Aorta (tissue), 5 donors: ENCODE measurements at regions not wholly inside any gene's neighbourhood (a gene's known extent, or its start where the extent isn't known, plus 50 kb on each side); places are given as distances from the start of the nearest gene placed in this dataset.

Source experiments
- ATAC-seq: fragments of 200-7000 bp; cut with Tn5 transposase; one replicate; pipeline ENCODE4 v1.9.1; 2022; ENCODE audit warnings: moderate library complexity; ENCODE audit not compliant: low FRiP score
- DNase-seq, 2 donors: peaks; one replicate each; pipeline ENCODE4 v3.0.0-alpha.2; 2020
- H3K27ac ChIP-seq, 2 donors: one replicate each; pipeline ENCODE4 v1.5.1; 2013; ENCODE audit warnings: low read length in 2 of 2, mild to moderate bottlenecking in 2 of 2, moderate library complexity in 2 of 2, control low read depth in 1 of 2, inconsistent platforms in 1 of 2, low read depth in 1 of 2
- H3K27me3 ChIP-seq, 2 donors: one replicate each; pipeline ENCODE4 v1.6.1; 2013; ENCODE audit warnings: control low read depth in 1 of 2, low read length in 1 of 2, mild to moderate bottlenecking in 1 of 2, moderate library complexity in 1 of 2; ENCODE audit not compliant: insufficient read depth in 2 of 2, control insufficient read depth in 1 of 2
- H3K36me3 ChIP-seq, 2 donors: one replicate each; pipeline ENCODE4 v1.6.1; 2013; ENCODE audit warnings: control low read depth in 1 of 2, low read length in 1 of 2, mild to moderate bottlenecking in 1 of 2; ENCODE audit not compliant: insufficient read depth in 2 of 2, control insufficient read depth in 1 of 2
- H3K4me1 ChIP-seq, 2 donors: one replicate each; pipeline ENCODE4 v1.6.1; 2013; ENCODE audit warnings: low read length in 2 of 2, control low read depth in 1 of 2, mild to moderate bottlenecking in 1 of 2, moderate library complexity in 1 of 2; ENCODE audit not compliant: insufficient read depth in 2 of 2, control insufficient read depth in 1 of 2
- H3K4me3 ChIP-seq, 2 donors: one replicate each; pipeline ENCODE4 v1.5.1; 2013; ENCODE audit warnings: low read length in 2 of 2, control low read depth in 1 of 2, mild to moderate bottlenecking in 1 of 2
- H3K9me3 ChIP-seq: one replicate; pipeline ENCODE4 v1.6.1; 2013; ENCODE audit warnings: mild to moderate bottlenecking, low read length; ENCODE audit not compliant: control insufficient read depth
- WGBS, 2 donors: extraction: QIAGEN DNeasy Blood & Tissue Kit; methylation state at CpG; one replicate each; pipeline ENCODE4 v1.1.7; 2013; 5-methylcytosine and 5-hydroxymethylcytosine counted together
- intact Hi-C, 2 donors: fragments of 100-400 bp; cut with DNase I; formaldehyde crosslinking; loops; one replicate each; pipeline versions ENCODE4 v1.14.2 to v1.15.0; 2022
- donor health status: healthy with polysubstance abuse.
- donor health status: Bipolar disorder and iron deficiency.
- donor health status: DM: no; HTN: no; CAD: no.
- donor health status: DM: no; HTN: no; CAD: no.
- donor health status: DM: yes; HTN: yes; CAD: no.

DNA sequence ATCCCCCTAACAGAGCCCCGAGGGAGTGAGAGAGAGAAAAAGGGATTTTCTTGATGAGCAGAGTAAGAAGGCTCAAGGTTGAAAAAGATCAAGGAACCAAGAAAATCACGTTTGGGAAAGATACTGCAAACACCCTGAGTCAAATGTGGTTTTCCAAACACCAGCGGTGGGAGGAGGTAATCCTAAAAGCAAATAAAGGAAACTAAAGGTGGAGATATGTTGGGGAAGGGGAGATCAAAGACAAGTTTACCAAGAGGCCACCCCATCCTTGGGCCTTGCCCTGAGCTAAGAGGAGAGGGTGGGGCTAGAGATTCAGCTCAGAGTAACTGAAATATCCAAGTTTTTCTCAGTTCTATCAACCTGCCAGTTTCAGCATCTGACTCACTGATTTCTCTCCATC, 332.3 kb downstream of the ETAA1 start:
- Histone ChIP-seq H3K36me3 (no peaks in the 10 kb centered on the region), H3K9me3 (peaks cover 1% of the 10 kb centered on the region), H3K27ac (no peak overlapping the region), H3K4me1 (peaks cover 0 to 2% of the 10 kb centered on the region in 2 donors), H3K4me3 (no peak overlapping the region), H3K27me3 (no peaks in the 10 kb centered on the region)
- WGBS, 2 donors, result 64 to 76% methylated on average over 3 of the region's 3 CpGs
- no peak for ATAC-seq
- no peak for DNase-seq
- intact Hi-C loops, result no loop called here

DNA sequence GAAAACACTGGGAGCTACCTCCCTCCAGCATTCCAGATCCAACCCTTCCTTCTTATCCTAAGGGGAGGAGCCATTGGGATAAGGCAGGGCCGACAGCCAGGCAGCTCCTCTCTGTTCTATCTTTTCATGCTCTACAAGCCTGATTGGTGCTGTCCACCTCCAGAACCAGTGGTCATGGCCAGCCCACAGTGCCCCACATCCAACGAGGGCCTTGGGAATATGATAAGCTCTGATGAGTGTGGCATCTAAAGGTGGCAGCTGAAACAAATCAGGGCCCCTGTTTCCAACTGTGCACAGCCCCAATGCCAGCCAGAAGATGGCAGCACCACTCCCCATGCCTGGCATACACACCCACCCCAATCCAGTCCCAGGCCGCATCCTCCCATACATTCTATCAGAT, 329.3 kb downstream of the C1D start:
- ATAC-seq, result no peak
- 60 to 61% methylated on average over 3 of the region's 3 CpGs for WGBS, 2 donors

DNA sequence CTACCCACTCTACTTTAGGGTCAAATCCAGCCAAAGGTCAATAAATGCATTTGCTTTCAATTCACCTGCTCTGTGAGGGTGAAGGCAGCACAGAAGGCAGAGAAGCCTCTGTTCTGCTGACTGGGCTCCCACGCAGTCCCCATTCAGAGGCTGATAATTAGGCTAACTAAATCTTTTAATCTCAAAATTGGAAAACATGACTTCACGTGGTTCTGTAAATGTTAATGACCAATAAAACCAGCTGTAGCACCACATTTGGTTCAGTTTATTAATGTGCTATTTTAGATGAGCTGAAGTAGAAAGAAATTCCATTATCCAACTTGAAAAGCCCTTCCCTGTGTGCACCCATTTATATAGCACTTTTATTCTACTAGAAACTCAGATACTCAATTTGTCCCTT, 310.6 kb downstream of the C1D start:
- intact Hi-C loops, result no loop called here
- ATAC-seq (no peak), DNase-seq (no peak)
- Histone ChIP-seq H3K4me3 (no peak overlapping the region), H3K4me1 (no peaks in the 10 kb centered on the region), H3K9me3 (no peaks in the 10 kb centered on the region), H3K36me3 (no peaks in the 10 kb centered on the region), H3K27me3 (no peaks in the 10 kb centered on the region), H3K27ac (no peak overlapping the region)
- WGBS, 2 donors, result 97 to 100% methylated on average over 2 of the region's 2 CpGs

More for the DNA sequence above, 329.3 kb downstream of the C1D start:
- intact Hi-C loops, result no loop called here
- H3K27ac ChIP-seq, result no peak overlapping the region
- peaks cover under 1% of the 10 kb centered on the region for H3K9me3 ChIP-seq
- no peak for DNase-seq
- H3K36me3 ChIP-seq, result no peaks in the 10 kb centered on the region
- H3K27me3 ChIP-seq, result no peaks in the 10 kb centered on the region
- no peak overlapping the region for H3K4me3 ChIP-seq
- H3K4me1 ChIP-seq, result no peaks in the 10 kb centered on the region

DNA sequence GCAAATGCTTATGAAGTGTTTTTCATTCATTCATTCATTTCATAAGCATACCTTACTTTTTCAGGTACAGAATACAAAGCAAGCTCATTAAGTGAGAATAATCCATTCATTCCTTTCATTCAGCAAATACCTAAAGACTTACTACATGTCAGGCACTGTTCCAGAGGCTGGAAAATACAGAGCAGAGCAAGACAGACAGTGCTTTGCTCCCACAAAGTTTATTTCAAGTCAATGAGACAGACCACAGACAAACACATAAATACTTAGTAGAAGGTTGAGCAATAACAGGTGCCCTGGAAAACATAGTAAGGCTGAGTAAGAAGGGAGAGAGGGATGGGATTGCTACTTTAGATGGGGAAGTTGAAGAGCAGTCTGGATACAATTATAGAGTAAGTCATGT, 309.8 kb downstream of the C1D start:
- intact Hi-C loops, result no loop called here
- ATAC-seq (no peak), DNase-seq (no peak)
- H3K27me3 ChIP-seq, result no peaks in the 10 kb centered on the region
- H3K4me1 ChIP-seq, result no peaks in the 10 kb centered on the region
- no peaks in the 10 kb centered on the region for H3K36me3 ChIP-seq
- H3K9me3 ChIP-seq, result no peaks in the 10 kb centered on the region
- H3K27ac ChIP-seq, result no peak overlapping the region
- no peak overlapping the region for H3K4me3 ChIP-seq

DNA sequence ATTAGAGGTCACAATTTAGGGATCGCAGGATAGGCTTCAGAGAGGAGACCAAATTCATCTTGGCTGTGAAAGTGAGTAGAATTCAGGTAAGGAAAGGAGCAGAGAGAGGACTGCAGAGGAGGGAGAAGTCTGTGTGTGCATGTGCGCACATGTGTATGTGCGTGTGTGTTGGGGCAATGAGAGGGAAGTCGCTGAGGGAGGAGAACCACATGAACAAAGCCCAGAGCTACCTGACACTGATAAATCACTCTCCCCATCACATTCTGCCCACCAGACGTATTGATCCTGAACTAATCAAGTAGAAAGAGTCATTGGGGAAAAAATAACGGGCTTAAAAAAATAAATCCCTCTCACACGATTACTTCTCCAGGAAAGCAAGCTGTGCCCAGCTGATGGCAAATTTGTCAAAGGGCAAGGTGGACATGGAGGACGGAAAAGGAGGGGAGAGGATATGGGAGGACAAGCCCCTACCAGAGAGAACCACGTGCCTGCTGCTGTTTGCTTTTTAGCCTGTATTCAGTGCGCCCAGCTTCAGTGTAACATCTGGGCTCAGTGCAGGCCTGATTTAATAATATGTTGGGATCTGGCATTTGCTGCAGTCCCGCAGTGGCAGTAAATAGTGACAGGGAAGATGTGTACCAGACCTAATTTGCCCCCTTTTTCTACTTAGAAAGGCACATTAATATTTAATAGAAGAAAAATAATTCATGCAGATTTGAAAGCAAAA, 307.5 kb downstream of the C1D start:
- ATAC-seq (no peak), DNase-seq (no peak)
- Histone ChIP-seq H3K27ac (no peak overlapping the region), H3K9me3 (no peaks in the 10 kb centered on the region), H3K27me3 (no peaks in the 10 kb centered on the region), H3K36me3 (no peaks in the 10 kb centered on the region), H3K4me3 (no peak overlapping the region), H3K4me1 (no peaks in the 10 kb centered on the region)
- intact Hi-C loops, result no loop called here
- WGBS, 2 donors, result 82 to 89% methylated on average over 11 of the region's 11 CpGs

DNA sequence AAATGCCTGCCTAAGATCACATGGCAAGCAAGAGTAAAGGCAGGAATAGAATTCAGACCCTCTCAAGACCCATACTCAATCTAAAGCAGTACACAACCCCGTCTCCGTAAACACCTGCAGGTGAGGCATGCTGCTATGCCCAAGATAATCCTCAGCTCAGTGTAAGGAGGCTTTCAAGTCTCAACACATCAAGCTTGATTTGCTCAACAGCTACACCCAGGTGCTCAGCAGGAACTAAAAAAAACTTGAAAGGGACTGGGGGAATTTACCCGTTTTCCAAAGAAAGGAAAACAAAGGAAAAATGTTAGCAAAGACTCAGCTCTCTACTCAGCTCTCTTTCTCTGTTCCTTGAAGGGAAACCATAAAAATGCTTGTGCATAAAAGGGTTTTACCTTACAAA, 301.8 kb downstream of the C1D start:
- 73 to 77% methylated on average over 3 of the region's 3 CpGs for WGBS, 2 donors
- Histone ChIP-seq H3K4me1 (no peaks in the 10 kb centered on the region), H3K4me3 (no peak overlapping the region), H3K27ac (no peak overlapping the region), H3K9me3 (peaks cover 3% of the 10 kb centered on the region), H3K27me3 (no peaks in the 10 kb centered on the region), H3K36me3 (no peaks in the 10 kb centered on the region)
- intact Hi-C loops, result no loop called here
- no peak for ATAC-seq
- no peak for DNase-seq

DNA sequence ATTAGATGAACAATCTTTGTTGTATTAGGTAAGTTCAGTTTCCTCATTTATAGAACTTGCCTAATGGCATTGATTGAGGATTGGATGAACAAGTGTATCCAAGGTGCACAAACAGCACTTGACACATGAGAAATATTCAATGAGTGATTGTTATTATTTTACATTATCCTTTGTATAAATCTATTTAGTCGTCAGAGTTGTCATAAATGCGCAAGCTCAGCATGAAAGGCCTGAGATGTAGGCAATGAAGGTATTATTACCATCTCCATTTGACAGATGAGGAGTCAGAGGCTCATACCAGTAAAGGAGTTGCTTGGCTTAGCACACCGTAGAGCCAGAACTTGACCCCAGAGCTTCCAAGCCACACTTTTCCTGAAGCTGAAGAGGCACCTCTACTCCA, 291.4 kb downstream of the C1D start:
- WGBS, 2 donors, result 95 to 99% methylated on average over 3 of the region's 3 CpGs
- ATAC-seq, result no peak
- H3K4me1 ChIP-seq, result no peaks in the 10 kb centered on the region
- H3K27me3 ChIP-seq, result no peaks in the 10 kb centered on the region
- no peak overlapping the region for H3K4me3 ChIP-seq
- no peak for DNase-seq
- intact Hi-C loops, result no loop called here
- no peak overlapping the region for H3K27ac ChIP-seq
- no peaks in the 10 kb centered on the region for H3K36me3 ChIP-seq
- peaks cover 2% of the 10 kb centered on the region for H3K9me3 ChIP-seq

DNA sequence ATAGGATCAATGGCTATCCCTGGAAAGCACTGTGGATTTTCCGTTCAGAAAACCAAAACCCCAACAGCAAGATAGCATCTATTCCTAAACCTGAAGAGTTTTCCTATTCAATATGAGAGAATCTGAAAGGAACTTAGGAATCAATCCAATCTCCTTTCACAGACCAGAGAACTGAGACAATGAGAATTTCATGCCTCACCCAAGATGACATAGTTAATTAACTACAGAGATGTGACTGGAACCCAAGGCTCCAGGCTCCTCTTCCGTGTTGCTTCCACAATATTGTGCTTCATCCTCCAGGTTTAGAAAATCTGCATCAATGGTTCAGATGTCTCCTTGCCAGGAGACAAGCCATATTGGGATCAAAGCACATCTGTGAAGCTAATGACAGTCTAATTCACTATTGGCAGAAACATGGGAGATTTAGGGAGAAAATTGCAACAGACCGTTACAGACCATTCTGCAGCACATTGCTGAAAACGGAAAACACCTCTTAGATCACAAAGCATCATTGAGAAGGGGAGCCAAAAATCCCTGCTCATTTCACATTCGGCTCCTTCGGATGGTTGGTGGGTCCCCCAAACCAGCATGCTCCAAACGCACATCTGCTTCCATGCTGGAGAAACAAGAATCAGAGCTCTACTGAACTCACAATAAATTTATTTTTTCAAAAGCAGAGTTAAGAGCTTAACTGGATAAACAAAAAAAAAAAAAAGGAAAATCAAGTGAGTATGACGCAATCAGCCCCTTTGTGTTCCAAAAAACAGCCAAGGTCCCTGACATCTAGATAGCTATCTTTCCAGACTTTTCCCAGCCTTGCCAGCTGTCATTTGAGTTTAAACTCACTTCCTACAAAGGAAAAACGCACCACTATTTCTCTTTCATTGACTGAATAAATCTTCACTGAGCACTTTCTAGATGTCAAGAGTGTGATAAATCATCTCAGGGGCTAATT, 290.3 kb downstream of the C1D start:
- no peak for ATAC-seq
- no peak overlapping the region for H3K27ac ChIP-seq
- H3K36me3 ChIP-seq, result no peaks in the 10 kb centered on the region
- no peak overlapping the region for H3K4me3 ChIP-seq
- DNase-seq, result no peak
- no peaks in the 10 kb centered on the region for H3K4me1 ChIP-seq
- H3K9me3 ChIP-seq, result peaks cover 2% of the 10 kb centered on the region
- intact Hi-C loops, result no loop called here
- WGBS, 2 donors, result 62 to 68% methylated on average over 9 of the region's 9 CpGs
- H3K27me3 ChIP-seq, result no peaks in the 10 kb centered on the region

DNA sequence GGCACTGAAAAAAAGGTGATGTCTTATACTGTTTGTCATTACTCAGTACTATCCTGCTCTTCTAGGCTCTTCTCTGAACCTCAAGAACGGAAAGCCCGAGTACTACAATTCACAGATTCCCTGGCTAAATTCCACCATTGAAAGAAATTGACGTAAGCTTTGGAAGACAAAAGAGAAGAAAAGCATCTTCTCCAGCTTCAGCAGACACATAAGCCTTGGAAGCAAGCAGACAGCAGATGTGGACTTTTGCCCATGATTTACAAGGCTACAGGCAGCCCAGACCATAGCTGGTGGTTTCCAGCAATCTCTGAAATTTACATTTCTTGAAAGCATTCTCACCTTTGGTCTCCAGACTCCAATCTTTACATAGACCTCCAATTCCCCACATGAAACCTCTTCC, 289.0 kb downstream of the C1D start:
- intact Hi-C loops, result no loop called here
- Histone ChIP-seq H3K4me3 (no peak overlapping the region), H3K27me3 (no peaks in the 10 kb centered on the region), H3K27ac (no peak overlapping the region), H3K36me3 (no peaks in the 10 kb centered on the region), H3K9me3 (no peaks in the 10 kb centered on the region), H3K4me1 (no peaks in the 10 kb centered on the region)
- 97 to 98% methylated on average over 3 of the region's 3 CpGs for WGBS, 2 donors
- ATAC-seq, result no peak
- no peak for DNase-seq
